Stimulated activated CD4-positive, alpha-beta T cell treated with anti-CD3 and anti-CD28 coated beads, Interleukin-4, amount 100 ng/mL, for 24 hours (primary cell): ENCODE measurements at regions not wholly inside any gene's neighbourhood (a gene's known extent, or its start where the extent isn't known, plus 50 kb on each side); places are given as distances from the start of the nearest gene placed in this dataset.

Experiments used
- DNase-seq: peaks from one replicate; pipeline ENCODE4 v3.0.0-alpha.2; 2020

DNA sequence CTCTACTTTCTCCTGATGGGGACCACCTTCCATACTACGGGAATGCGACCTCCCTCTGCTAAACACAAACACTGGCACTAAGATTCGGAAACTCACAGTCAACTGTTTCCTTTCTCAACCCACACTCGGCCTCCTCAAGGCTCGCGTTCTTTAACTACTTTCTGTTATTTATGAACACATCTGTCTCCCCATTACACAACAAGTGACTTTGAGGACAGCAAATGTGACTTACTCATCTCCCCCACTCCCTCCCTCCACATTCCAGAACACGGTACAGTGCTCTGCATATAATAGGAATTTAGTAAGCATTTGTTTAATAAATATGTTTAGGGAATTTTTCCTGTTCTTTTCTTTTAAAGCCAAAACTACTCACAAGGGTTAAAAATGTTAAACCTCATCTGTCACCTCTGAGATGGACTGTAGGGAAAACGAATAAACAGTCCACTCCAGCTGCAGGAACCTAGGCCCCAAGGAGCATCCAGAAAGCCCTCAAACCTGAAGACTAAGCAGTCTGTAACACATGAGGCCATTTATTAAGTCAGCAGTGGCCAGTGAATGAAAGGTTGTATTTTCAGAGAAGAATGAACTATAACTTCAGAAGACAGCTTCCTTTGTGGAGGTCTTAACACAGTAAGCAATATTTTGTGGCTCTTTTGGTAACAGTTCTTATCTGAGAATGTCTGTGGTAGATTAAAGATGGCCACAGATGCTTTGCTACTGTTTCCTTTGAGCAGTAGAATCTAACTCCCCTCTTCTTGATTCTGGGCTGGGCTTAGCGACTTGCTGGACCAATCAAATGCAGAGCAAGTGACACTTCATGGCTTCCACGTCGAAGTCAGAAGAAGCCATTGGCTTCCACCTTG, 209.6 kb upstream of the DTNBP1 start:
- DNase-seq: no peak

DNA sequence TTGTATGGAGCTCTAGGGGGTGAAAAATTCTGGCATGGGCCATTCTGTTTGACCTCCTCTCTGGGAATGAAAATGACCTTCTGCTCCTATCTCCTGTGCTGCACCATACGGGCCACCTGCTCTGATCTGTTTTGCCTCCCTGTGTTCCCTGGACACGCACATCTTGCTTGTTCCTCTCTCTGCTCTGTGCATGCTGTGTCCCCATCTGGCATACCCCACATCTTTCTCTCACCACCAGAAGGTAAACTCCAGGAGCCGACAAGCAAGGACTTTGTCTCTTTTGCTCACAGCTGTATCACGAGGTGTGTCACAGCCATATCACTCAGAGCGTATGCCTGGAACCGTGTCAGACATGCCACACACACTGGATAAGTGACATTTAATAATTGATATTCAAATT, 208.4 kb upstream of the DTNBP1 start:
- DNase-seq: no peak

DNA sequence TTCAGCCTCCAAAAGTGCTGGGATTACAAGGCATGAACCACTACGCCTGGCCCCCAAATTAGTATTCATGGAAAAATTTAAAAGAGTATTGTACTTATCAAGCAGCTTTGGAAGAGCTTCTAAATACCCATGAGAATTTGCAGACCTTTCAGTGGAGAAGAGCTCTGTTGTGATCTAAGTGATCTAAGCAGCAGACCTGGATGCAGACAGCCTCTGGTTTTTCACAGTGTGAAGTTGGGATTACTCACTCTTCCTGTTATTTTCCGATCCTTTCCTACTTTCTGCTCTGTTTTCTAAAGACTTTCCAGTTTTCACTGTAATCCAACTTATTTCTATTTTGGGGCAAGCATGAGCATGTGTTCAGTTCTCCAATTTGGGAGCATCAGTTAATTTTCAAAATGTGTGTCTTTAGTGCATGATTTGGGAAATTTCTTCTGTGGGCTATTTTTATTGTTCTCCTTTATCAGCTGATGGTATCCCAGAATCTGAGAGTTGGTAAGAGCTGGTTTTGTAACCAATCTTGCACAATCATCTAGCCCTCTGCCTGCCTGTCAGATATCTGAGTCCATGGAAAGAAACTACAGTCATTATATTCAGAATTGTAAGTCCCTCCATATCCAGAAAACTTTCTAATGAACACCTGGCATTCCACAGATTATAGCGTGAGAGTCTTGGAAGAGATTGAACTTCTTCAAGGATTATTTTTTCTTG, 207.7 kb upstream of the DTNBP1 start:
- no peak for DNase-seq

DNA sequence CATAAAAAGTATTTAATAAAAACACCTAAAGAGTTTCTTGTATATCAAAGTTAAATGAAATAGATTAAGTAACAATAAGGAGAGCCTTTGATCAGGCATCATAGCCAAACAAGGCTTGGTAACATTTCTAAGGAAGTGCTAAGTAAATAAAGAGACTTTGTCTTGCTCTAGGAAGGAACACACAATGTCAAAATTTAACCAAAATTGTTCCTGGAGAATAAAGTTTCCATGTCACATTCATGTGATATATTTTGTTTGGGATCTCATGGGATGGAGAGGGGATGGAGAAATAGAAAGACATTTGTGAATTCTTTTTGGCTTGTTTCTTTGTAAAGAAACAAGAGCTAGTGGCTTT, 201.9 kb upstream of the DTNBP1 start:
- no peak for DNase-seq

DNA sequence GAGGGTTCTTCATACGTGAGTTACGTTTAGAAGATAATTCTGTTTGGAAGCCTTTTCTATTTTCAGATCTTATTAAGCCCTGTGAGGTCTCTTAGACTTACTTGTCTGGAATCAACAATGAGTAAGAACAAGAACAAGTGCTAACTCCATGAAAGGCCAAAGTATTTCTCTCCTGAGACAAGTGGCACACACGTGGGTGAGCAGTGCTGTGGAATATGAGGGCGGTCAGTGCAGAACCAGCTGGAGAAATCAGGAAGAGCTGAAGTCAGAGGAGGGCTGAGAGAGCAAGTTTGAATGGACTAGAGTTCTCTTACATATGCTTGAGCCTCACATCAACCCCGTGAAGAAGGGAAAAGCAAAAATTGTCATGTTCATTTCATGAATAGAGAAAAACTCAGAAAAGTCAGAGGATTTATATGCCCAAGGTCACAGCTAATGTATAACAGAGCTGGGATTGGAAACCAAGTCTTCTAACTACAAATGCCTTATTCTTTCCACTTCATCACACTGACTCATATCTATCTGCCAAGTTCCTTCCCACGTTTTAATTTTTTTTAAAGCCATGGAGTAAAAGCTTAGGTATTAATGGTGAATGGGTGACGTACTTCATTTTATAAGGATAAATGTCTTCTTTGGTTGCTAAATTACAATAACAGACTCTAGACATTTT, 201.3 kb upstream of the DTNBP1 start:
- DNase-seq: no peak

DNA sequence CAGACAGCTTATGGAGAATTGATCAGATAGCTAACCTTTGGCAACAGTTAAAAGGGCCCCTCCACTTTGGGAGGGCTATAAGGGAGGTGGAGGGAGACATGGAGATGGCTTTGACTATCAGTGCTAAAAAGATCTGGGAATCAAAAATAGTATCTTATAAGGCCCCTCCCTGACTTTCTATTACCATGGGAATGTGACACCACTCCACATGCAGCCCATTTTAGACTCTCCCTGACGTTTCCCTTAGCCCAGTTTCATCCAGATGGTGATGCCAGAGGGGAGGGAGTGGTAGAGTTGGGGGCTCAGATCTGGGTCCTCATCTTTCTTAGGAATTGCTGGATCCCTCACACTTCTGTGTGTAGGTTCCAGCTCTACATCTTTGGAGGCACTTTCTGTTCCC, 200.0 kb upstream of the DTNBP1 start:
- DNase-seq: no peak

DNA sequence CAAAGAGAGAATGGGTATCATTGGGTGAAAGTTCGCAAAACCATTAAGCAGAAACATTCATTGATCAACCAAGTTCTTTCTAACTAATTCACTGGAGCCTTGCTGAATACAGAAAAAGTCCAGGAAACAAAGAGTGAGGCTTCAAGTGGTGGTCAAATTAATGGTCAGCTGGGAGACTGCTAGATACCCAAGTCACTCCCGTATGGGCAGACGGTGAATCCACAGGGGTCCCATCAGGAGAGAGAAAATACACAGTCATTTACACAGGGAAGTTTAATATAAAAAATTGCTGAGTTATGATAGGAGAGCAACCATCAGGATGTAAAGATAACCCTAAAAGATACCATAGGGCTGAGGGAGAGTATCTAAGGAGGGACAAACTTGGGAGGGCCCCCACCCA, 198.7 kb upstream of the DTNBP1 start:
- no peak for DNase-seq

DNA sequence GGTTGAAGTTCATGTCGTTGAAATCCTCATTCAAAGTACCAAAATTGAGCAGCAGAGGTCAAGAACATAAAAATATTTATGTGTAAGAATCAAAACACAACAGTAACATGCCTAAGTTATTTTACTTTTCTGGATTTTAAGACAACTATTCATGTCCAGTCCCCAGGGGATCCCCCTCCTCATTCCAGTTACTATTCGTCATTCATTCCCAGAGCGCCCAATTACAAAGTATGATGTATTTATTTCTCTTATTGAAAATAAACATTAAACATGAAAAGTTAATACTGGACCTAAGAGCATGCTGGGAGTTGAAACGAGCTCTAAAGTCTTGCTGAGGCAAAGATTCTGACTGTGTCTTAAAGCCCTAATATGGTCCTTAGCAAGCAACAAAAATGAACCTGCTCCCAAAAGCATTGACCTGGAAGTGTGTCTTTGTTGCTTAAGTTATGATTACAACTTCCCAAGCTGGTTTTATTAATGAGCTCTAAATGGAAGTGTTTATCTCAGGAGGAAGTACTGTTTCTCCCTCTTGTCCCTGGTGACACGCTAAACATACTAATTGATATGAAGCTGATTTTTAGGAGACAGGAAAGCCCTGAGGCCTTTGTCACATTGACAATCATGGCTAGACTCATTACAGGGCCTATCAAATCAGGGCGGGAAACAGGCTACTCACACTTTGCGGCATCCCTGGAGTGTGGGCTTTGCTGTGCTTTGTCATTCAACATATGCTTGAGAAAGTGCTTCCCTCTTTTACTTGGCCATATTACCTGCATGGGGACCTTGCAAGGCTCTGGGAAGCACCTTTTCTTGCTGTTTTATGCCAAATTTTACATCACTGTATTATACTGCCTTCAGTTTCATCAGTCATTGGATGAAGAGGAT, 192.2 kb upstream of the DTNBP1 start:
- no peak for DNase-seq

DNA sequence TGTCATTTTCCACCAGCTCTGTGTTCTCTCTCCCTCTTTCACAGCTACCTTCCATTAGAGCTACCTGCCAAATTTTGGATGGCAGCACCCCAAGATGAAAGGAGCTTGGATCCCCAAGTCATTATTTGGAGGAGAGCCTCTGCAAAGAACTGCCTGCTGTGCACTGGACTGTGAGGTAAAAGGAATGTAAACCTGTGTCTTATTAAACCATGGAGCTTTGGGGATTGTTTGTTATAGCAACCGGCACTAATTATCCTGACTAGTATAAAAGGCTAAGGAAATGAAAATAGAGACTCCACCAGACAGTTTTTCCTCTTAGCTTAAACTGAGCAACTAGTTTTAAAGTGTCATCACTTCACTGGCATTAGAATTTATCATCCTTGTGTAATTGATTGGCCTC, 191.6 kb upstream of the DTNBP1 start:
- DNase-seq: no peak

DNA sequence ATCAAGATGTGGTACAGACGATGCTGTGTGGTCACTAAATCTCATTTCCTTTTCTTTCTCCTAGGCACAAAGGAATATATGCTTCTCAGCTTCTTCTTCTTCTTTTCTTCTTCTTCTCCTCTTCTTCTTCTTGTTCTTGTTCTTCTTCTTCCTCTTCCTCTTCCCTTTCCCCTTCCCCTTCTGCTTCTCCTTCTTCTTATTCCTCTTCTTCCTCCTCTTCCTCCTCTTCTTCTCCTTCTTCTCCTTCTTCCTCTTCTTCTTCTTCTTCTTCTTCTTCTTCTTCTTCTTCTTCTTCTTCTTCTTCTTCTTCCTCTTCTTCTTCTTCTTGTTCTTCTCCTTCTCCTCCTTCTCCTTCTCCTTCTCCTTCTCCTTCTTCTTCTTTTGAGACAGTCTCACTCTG, 190.4 kb upstream of the DTNBP1 start:
- no peak for DNase-seq

DNA sequence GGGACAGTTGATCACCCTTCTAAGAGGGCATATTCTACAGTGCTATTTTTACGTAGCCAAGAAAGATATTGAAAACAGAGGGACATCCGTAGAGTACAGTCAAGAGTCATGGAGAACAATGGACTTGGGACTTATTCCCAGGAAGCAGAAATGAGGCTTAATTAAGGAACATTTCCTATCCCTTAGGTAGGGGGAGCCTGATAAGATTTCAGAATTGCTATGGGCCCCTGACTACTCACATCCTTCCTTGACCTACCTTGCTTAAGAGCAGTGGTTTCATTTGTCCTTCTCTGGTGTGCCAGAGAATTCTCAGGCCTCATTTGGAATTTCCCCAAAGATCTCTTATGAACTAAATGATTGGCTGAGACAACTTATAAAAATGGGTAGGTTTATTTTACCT, 189.5 kb upstream of the DTNBP1 start:
- DNase-seq: no peak

DNA sequence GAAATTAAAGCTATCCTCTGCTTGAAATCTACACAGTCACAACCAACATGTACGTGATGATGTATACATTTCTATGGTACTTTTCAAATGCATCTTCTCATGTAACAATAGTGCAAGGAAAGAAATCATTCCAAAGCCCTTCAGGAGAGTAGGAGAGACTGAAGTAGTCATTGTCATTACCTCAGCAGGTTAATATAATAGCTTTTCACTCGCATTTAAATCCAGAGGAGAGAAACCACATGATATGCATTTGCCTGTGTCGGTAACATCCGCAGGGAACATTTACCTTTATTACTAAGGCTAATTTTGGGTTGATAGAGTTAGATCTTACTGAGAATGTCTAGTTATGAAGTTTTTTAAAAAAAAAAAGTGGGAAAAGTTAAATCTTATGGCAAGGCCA, 186.6 kb upstream of the DTNBP1 start:
- DNase-seq: no peak

DNA sequence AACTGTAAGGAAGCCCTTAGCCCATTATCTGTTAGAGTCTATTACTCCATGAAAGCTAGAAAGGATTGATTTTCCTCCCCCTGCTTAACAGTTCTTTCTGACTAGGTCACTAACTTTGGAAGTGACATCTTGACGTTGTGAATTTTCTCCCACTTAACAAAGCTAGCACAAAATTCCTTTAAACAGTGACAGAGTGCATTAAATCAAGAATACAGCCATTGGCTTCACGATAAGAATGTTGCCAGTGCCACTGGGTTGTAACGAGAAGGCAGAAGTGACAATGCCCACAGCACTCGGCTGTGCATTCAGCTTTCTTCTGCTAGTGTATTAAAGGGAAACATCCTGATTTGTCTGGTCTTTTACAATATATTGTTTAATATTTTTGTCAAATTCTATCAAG, 182.7 kb upstream of the DTNBP1 start:
- no peak for DNase-seq

DNA sequence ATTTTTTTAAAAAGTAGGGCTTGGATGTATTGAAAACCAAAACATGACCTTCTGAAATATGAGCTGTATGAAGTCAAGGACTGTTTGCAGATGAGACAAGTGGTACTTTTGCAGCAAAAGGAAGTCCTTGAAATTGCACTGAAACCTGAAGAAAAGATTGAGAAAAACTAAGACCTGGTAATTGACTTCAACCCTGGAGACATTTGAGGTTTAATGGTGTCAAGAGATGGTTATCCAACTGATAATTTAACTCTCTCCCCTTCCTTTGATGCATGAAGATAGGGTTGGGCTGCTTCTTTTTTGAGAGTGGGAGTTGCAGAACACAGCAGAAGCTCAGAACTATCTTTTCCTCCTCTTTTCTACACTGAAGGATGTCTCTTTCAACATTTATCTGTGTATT, 180.9 kb upstream of the DTNBP1 start:
- no peak for DNase-seq

DNA sequence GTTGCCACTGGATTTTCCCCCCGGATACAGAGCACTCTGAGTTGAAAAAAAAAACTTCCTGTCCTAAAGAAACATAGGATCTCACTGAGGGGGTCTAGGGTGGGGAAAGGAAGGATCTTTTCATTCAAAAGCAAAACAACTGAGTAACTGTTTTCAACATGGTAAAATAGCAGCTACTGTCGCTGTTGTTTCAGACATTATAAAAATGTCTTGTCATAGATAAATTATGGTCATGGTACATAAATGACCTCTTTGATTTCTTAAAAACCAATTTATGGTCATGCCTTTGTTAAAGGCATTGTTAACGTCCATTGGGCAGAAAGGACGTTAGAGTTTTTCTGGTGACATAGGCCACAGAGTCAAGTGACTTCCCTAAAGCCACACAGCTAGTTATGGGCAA, 180.4 kb upstream of the DTNBP1 start:
- no peak for DNase-seq

DNA sequence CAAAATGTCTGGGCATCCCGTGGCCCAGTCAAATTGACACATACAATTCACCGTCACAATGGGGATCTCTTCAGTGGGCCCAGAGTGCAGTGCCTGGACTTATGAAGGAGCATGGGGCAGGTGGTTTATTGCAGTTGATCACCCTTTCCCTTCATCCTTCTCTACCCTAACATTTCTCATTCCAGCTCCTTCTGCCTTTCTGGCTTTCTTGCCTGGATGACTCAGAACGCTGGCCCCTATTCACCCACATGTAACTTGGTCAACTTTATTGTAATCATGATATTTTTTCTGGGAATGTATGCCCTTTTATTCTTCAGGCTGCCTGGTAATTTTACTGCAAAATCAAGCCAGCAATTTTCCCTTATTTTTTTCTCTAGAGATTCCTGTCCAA, 179.9 kb upstream of the DTNBP1 start:
- DNase-seq: no peak

DNA sequence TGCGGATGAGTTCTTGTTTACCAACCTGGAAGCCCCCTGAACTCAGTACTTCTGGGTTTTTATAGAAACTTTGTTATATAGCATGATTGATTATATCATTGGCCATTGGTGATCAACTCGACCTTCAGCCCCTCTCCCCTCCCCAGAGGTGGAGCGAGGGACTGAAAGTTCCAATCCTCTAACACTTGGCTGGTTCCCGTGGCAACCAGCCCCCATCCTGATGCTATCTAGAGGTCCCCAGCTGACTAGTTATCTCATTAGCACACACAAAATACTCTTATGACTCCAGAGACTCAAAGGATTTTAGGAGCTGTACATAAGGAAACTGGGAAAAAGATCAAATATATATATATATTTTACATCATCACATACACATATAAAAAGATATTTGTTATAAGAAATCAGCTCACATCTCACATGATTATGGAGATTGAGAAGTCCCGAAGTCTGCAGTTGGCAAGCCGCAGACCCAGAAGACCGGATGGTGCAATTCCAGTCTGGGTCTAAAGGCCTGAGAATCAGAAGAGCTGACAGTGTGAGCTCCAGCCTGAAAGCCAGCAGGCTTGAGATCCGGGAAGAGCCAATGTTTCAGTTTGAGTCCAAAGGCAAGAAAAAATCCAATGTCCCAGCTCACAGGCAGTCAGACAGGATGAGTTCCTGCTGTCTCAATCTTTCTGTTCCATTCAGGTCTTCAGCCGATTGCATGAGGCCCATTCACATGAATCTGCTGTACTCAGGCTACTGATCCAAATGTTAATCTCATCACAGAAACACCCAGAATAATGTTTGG, 179.3 kb upstream of the DTNBP1 start:
- no peak for DNase-seq

DNA sequence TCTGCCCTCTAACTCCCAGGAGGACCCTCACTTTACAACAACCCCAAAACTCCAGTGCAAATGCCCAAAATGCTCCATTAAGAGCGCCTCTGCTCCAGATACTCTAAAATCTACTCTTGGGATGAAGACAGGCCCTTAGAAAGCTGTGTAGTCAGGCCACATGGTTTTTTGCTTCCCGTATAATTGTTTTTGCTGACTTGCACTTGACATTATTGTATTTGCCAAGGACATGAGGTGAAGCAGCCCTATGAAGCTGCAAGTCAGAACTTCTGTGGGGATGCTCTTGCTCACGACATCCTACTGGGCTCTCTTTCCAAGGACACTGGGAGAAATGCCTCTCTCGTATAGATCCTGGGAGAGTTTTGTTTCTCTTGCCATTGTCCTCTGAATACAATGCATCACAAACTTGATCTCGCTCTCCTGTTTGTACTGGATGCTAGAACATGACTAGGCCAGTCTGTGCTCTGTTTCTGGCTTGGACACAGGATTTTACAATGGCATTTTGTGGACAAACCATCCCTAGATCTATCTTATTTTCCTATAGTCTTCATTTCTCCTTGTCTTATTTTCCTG, 177.2 kb upstream of the DTNBP1 start:
- DNase-seq: no peak

DNA sequence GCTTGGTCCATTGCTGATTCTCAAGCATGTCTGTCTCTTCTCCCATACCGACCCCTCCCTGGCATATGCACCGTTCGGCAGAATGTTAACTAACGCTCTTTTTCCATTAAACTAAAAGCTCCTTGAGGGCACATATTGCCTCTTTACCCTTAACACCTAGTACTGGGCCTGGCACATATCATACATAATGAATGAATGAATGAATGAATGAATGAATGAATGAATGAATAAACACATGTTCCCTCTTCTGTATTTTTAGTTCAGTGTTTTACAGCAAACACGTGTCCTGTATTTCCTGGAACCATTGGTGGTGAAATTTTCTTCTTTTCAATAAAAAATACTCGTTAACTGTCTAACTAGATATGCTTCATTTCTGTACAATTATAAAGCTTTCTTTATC, 174.4 kb upstream of the DTNBP1 start:
- no peak for DNase-seq

DNA sequence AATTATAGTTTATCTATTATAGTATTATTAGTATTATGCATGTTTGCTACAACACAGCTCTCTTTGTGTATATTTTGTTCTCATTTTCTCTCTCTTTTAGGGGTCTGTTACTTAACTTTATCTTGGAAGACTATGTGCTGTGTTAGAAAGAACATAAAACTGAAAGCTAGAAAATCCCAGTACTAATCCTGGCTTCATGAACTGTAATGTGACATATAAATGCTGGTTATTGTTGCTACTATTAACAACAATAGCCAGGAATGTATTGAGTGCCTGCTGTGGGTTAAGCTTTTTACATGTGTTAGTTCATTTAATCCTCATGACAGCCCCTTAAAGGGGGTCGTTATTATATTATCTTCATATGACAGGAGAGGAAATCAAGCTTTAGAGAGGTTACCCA, 170.0 kb upstream of the DTNBP1 start:
- no peak for DNase-seq

DNA sequence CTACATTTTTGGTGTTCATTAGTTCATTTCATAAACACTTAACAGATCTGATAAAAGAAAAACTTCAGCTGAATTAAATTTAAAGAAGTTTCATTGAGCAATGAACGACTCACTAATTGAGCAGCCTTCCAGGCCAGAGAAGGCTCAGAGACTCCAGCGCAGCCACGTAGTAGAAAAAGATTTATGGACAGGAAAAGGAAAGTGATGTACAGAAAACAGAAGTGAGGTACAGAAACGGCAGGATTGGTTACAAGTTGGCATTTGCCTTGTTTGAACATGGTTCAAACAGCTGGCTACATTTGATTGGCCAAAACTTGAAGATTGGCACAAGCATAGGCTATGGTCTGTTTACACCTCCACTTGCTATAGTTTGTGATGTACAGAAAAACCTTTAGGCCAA, 166.3 kb upstream of the DTNBP1 start:
- no peak for DNase-seq
